ENCODE measurements at regions not wholly inside any gene's neighbourhood (a gene's known extent, or its start where the extent isn't known, plus 50 kb on each side); places are given as distances from the start of the nearest gene placed in this dataset.

DNA sequence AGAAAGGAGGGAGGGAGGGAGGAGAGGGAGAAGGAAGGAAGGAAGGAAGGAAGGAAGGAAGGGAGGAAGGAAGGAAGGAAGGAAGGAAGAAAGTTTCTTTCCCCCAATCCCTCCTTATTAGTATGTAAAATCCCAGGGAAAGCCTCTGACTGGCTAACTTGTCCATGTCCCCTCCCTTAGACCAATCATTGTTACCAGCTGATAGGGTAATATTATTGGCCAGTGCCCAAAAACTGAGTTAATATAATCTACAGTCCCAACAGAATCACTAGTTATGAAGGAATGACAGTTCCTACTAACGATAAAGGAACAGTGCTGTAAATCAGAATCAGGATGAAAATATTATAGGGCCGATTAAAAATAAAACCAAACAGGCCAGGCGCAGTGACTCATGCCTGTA, 53.6 kb upstream of the CCNG1 start:
- Histone ChIP-seq H3K9me3 (ENCODE audit: control insufficient read depth, insufficient read depth, low read length) (no peaks in the 10 kb centered on the region), H2BK20ac (ENCODE audit: low read depth, low read length) (no peak overlapping the region), H2BK120ac (ENCODE audit: low read depth, low read length) (no peak overlapping the region), H3K4me3 (ENCODE audit: insufficient read depth, low read depth, low read length) (no peak overlapping the region), H3K27me3 (ENCODE audit: control insufficient read depth, insufficient read depth, low read length) (no peaks in the 10 kb centered on the region), H2AFZ (replicated peaks; ENCODE audit: low read length, poor library complexity) (no peak overlapping the region), H2BK15ac (ENCODE audit: low read depth, low read length) (no peak overlapping the region), H4K8ac (ENCODE audit: low read depth in 2 of 2, low read length in 2 of 2) (no peak overlapping the region), H3K4me2 (ENCODE audit: low read depth, low read length) (no peak overlapping the region), H4K20me1 (ENCODE audit: insufficient read depth, low read length) (no peaks in the 10 kb centered on the region), H3K4me1 (ENCODE audit: control insufficient read depth, insufficient read depth, low read length) (no peaks in the 10 kb centered on the region), H3K9me1 (ENCODE audit: insufficient read depth, low read length) (no peaks in the 10 kb centered on the region), H3K27ac (ENCODE audit: insufficient read depth, low read length) (no peak overlapping the region), H3K9ac (ENCODE audit: low read depth, low read length) (no peak overlapping the region), H2AK5ac (ENCODE audit: low read depth, low read length) (no peak overlapping the region), H4K5ac (ENCODE audit: low read depth, low read length) (no peak overlapping the region), H2AK9ac (replicated peaks; ENCODE audit: low read depth, low read length, poor library complexity) (no peak overlapping the region), H3K36me3 (ENCODE audit: control insufficient read depth, insufficient read depth, low read length) (no peaks in the 10 kb centered on the region), H3K14ac (replicated peaks; ENCODE audit: low read depth, low read length) (no peak overlapping the region), H2BK5ac (ENCODE audit: low read depth, low read length, poor library complexity, severe bottlenecking) (no peak overlapping the region), H3K79me1 (ENCODE audit: low read depth in 1 of 2, low read length in 2 of 2) (no peaks in the 10 kb centered on the region), H3K56ac (ENCODE audit: extremely low read depth, insufficient read depth, low read length) (no peak overlapping the region), H4K91ac (ENCODE audit: insufficient read depth, low read depth, low read length) (no peak overlapping the region), H3K23ac (ENCODE audit: low read depth, low read length) (no peak overlapping the region), H3K4ac (ENCODE audit: low read depth, low read length) (no peak overlapping the region), H3K18ac (ENCODE audit: low read depth, low read length) (no peak overlapping the region)
- no TSS peak for BruUV-seq (replicated peaks)
- WGBS, 2 experiments (ENCODE audit: extremely low coverage in 2 of 2, insufficient read length in 1 of 2) = 86% methylated on average over 2 of the region's 3 CpGs; no CpG with 5 or more reads in 1 of the 2 experiments
- in situ Hi-C loops (cut with MboI; ENCODE audit: low sequenced_read_pairs) (no loop called here), dilution Hi-C loops (cut with HindIII; ENCODE audit: low sequenced_read_pairs, unreplicated experiment) (no loop called here), intact Hi-C loops (cut with micrococcal nuclease) (no loop called here)
- TF ChIP-seq NFE2L2 (IDR thresholded peaks at IDR 0.05; ENCODE audit: low read depth, low read length) = no peak
- no peak for TF ChIP-seq RCOR1 (IDR thresholded peaks at IDR 0.05; ENCODE audit: insufficient replicate concordance, low read length)
- no peak for TF ChIP-seq CEBPB (IDR thresholded peaks at IDR 0.05; ENCODE audit: low read depth, low read length)
- TF ChIP-seq MAZ (IDR thresholded peaks at IDR 0.05; ENCODE audit: borderline replicate concordance, low read depth, low read length) = no peak
- no peak for TF ChIP-seq MAFK (IDR thresholded peaks at IDR 0.05; ENCODE audit: low read depth, low read length)
- TF ChIP-seq BHLHE40 (IDR thresholded peaks at IDR 0.05; ENCODE audit: low read depth, low read length) = no peak
- TF ChIP-seq RAD21 (IDR thresholded peaks at IDR 0.05; ENCODE audit: low read length) = no peak
- no peak for TF ChIP-seq ELK1 (IDR thresholded peaks at IDR 0.05; ENCODE audit: borderline replicate concordance, low read depth, low read length)
- TF ChIP-seq CTCF (conservative IDR thresholded peaks at IDR 0.05; ENCODE audit: low read depth, low read length) = no peak
- no peak for TF ChIP-seq SMC3 (IDR thresholded peaks at IDR 0.05; ENCODE audit: low read depth, low read length)
- TF ChIP-seq RFX5 (IDR thresholded peaks at IDR 0.05; ENCODE audit: low read depth, low read length) = no peak
- no peak for TF ChIP-seq POLR2A (IDR thresholded peaks at IDR 0.05; ENCODE audit: low read depth, low read length)
- no peak for TF ChIP-seq FOS (IDR thresholded peaks at IDR 0.05; ENCODE audit: low read depth, low read length)
- TF ChIP-seq CHD1 (IDR thresholded peaks at IDR 0.05; ENCODE audit: low read depth, low read length) = no peak
- DNase-seq = no peak
- no peak for ATAC-seq (ENCODE audit: low read depth)
- ChIA-PET POLR2A (ENCODE audit: unreplicated experiment) (no interaction called here), CTCF (no interaction called here)

All from IMR-90 (cell line).